Spleen (tissue), 11 donors: ENCODE measurements at regions not wholly inside any gene's neighbourhood (a gene's known extent, or its start where the extent isn't known, plus 50 kb on each side); places are given as distances from the start of the nearest gene placed in this dataset.

Source experiments
- DNase-seq: peaks from one replicate; pipeline ENCODE4 v3.0.0-alpha.2; 2020
- H3K27ac ChIP-seq, 8 donors: fragments of 200-600 bp; sonication (generic) in 7 of 8; 1 replicate in 4 of 8; 2 replicates in 4 of 8; pipeline versions ENCODE4 v1.5.0 to v1.8.0; 2016 to 2021; ENCODE audit warnings: inconsistent platforms in 4 of 8, mild to moderate bottlenecking in 4 of 8, moderate library complexity in 1 of 8
- H3K27me3 ChIP-seq, 7 donors: fragments of 200-600 bp; sonication (generic) in 6 of 7; replicated peaks in 1 of 7; 1 replicate in 4 of 7; 2 replicates in 3 of 7; pipeline versions ENCODE4 v1.5.0 to v1.8.0; 2016 to 2021; ENCODE audit warnings: inconsistent platforms in 3 of 7, mild to moderate bottlenecking in 1 of 7
- H3K36me3 ChIP-seq, 6 donors: fragments of 200-600 bp; sonication (generic) in 5 of 6; 1 replicate in 4 of 6; 2 replicates in 2 of 6; pipeline versions ENCODE4 v1.5.0 to v1.8.0; 2016 to 2021; ENCODE audit warnings: inconsistent platforms in 2 of 6
- H3K4me1 ChIP-seq, 6 donors: fragments of 200-600 bp; sonication (generic) in 5 of 6; 1 replicate in 3 of 6; 2 replicates in 3 of 6; pipeline versions ENCODE4 v1.5.0 to v1.8.0; 2016 to 2021; ENCODE audit warnings: inconsistent platforms in 3 of 6
- H3K4me3 ChIP-seq, 8 donors: fragments of 200-600 bp; sonication (generic) in 7 of 8; 1 replicate in 4 of 8; 2 replicates in 4 of 8; pipeline versions ENCODE4 v1.5.0 to v1.8.0; 2016 to 2021; ENCODE audit warnings: inconsistent platforms in 4 of 8, mild to moderate bottlenecking in 4 of 8, moderate library complexity in 2 of 8
- H3K9me3 ChIP-seq, 8 donors: fragments of 200-600 bp; sonication (generic) in 7 of 8; 1 replicate in 4 of 8; 2 replicates in 4 of 8; pipeline versions ENCODE4 v1.5.0 to v1.8.0; 2016 to 2021; ENCODE audit warnings: inconsistent platforms in 4 of 8
- POLR2A ChIP-seq, 3 donors: fragments of 450-650 bp; IDR thresholded peaks; one replicate each; pipeline ENCODE4 v1.5.1; 2017; ENCODE audit warnings: antibody characterized with exemption in 3 of 3, mild to moderate bottlenecking in 1 of 3
- POLR2AphosphoS5 ChIP-seq, 3 donors: sonication (generic); formaldehyde crosslinking; IDR thresholded peaks; one replicate each; pipeline ENCODE4 v1.5.1; 2017; ENCODE audit warnings: antibody characterized with exemption in 3 of 3
- WGBS, 5 donors: extraction: QIAGEN DNeasy Blood & Tissue Kit in 3 of 5; methylation state at CpG; one replicate each; pipeline versions ENCODE4 v1.1.5 to v1.1.7; 2013 to 2018; 5-methylcytosine and 5-hydroxymethylcytosine counted together
- intact Hi-C: fragments of 100-400 bp; cut with DNase I; formaldehyde crosslinking; loops from one replicate; pipeline ENCODE4 v1.15.0; 2023; ENCODE audit warnings: low total_unique reads
- TF ChIP-seq, protein P1 (sequence below), 11 experiments: fragments of 200-600 bp in 7 of 11; fragments of 450-650 bp in 4 of 11; sonication (generic) in 4 of 11; IDR thresholded peaks in 8 of 11; conservative IDR thresholded peaks in 3 of 11; 1 replicate in 7 of 11; 2 replicates in 4 of 11; pipeline versions ENCODE4 v1.4.0 to v1.8.0; 2016 to 2021; ENCODE audit warnings: antibody characterized with exemption in 11 of 11, inconsistent platforms in 4 of 11, mild to moderate bottlenecking in 1 of 11
- donor health status: healthy with polysubstance abuse.
- donor health status: DM: no; HTN: no; CAD: no; lungs with moderate emphysema.
- donor health status: DM: no; HTN: no; CAD: no.
- donor health status: Bipolar disorder and iron deficiency.
- donor health status: healthy.
- donor health status: DM: no; HTN: no; CAD: no.
- donor health status: DM: yes; HTN: yes; CAD: no.

- Histone ChIP-seq H3K36me3 (no peaks in the 10 kb centered on the region), H3K4me3 (no peak overlapping the region), H3K27me3 (peaks cover 0 to 9% (median 0%) of the 10 kb centered on the region in 7 donors), H3K4me1 (peaks cover 0 to 13% (median 5%) of the 10 kb centered on the region in 6 donors), H3K9me3 (peaks cover 0 to 2% (median 0%) of the 10 kb centered on the region in 8 donors), H3K27ac (no peak overlapping the region)
- 75 to 89% (median 86%) methylated on average over 7 of the region's 7 CpGs for WGBS, 5 donors
- intact Hi-C loops, result no loop called here
- TF ChIP-seq, protein P1, sequence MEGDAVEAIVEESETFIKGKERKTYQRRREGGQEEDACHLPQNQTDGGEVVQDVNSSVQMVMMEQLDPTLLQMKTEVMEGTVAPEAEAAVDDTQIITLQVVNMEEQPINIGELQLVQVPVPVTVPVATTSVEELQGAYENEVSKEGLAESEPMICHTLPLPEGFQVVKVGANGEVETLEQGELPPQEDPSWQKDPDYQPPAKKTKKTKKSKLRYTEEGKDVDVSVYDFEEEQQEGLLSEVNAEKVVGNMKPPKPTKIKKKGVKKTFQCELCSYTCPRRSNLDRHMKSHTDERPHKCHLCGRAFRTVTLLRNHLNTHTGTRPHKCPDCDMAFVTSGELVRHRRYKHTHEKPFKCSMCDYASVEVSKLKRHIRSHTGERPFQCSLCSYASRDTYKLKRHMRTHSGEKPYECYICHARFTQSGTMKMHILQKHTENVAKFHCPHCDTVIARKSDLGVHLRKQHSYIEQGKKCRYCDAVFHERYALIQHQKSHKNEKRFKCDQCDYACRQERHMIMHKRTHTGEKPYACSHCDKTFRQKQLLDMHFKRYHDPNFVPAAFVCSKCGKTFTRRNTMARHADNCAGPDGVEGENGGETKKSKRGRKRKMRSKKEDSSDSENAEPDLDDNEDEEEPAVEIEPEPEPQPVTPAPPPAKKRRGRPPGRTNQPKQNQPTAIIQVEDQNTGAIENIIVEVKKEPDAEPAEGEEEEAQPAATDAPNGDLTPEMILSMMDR (IDR thresholded peaks at IDR 0.05 in 8 of 11, conservative IDR thresholded peaks at IDR 0.05 in 3 of 11), result no peak
- TF ChIP-seq POLR2AphosphoS5 (IDR thresholded peaks at IDR 0.05) (no peak), POLR2A (IDR thresholded peaks at IDR 0.05) (no peak)
- peak; percentile 51 for DNase-seq
These were observed 134.5 kb upstream of the RET start for GRCh38 chr10:42942279-42942950.

GRCh38 chr10:42943025-42943818 lies 133.6 kb upstream of the RET start:
- no peaks in the 10 kb centered on the region for H3K36me3 ChIP-seq
- H3K27me3 ChIP-seq, result peaks cover 0 to 9% (median 0%) of the 10 kb centered on the region in 7 donors
- DNase-seq, result peak; percentile 45
- H3K4me3 ChIP-seq, result no peak overlapping the region
- intact Hi-C loops, result no loop called here
- peaks cover 0 to 5% (median 0%) of the 10 kb centered on the region in 8 donors for H3K9me3 ChIP-seq
- 84 to 94% (median 88%) methylated on average over 9 of the region's 9 CpGs for WGBS, 5 donors
- H3K4me1 ChIP-seq, result peaks cover 0 to 13% (median 5%) of the 10 kb centered on the region in 6 donors
- no peak for TF ChIP-seq POLR2AphosphoS5 (IDR thresholded peaks at IDR 0.05)
- TF ChIP-seq, protein P1 (IDR thresholded peaks at IDR 0.05 in 8 of 11, conservative IDR thresholded peaks at IDR 0.05 in 3 of 11), result no peak
- TF ChIP-seq POLR2A (IDR thresholded peaks at IDR 0.05), result no peak
- no peak overlapping the region for H3K27ac ChIP-seq

GRCh38 chr10:42948040-42948439 lies 128.8 kb upstream of the RET start:
- intact Hi-C loops, result no loop called here
- Histone ChIP-seq H3K27me3 (peaks cover 0 to 24% (median 0%) of the 10 kb centered on the region in 7 donors), H3K9me3 (peaks cover 0 to 5% (median 0%) of the 10 kb centered on the region in 8 donors), H3K27ac (no peak overlapping the region), H3K36me3 (no peaks in the 10 kb centered on the region), H3K4me3 (no peak overlapping the region), H3K4me1 (peaks cover 0 to 17% (median 0%) of the 10 kb centered on the region in 6 donors)
- 83 to 95% (median 88%) methylated on average over 2 of the region's 2 CpGs for WGBS, 5 donors
- no peak for DNase-seq
- TF ChIP-seq, protein P1 (IDR thresholded peaks at IDR 0.05 in 8 of 11, conservative IDR thresholded peaks at IDR 0.05 in 3 of 11), result no peak
- TF ChIP-seq POLR2AphosphoS5 (IDR thresholded peaks at IDR 0.05), result no peak
- no peak for TF ChIP-seq POLR2A (IDR thresholded peaks at IDR 0.05)

DNA sequence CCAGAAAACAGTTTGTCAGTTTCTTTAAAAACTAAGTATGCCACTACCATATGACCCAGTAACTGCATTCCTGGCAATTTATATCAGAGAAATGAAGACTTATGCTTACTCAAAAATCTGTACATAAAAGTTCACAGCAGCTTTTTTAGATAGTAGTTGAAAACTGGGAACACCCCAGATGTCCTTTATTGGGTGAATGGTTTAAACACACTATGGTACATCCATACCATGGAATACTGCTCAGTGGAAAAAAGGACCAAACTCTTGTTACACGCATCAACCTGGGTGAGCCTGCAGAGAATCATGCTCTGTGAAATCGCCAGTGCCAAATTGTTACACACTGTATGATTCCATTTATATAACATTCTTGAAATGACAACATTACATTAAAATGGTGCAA lies 127.6 kb upstream of the RET start:
- Histone ChIP-seq H3K27me3 (peaks cover 0 to 24% (median 0%) of the 10 kb centered on the region in 7 donors), H3K9me3 (peaks cover 0 to 5% (median 0%) of the 10 kb centered on the region in 8 donors), H3K4me1 (peaks cover 0 to 17% (median 0%) of the 10 kb centered on the region in 6 donors), H3K36me3 (no peaks in the 10 kb centered on the region), H3K27ac (no peak overlapping the region), H3K4me3 (no peak overlapping the region)
- 93 to 98% (median 95%) methylated on average over 2 of the region's 2 CpGs for WGBS, 5 donors
- intact Hi-C loops, result no loop called here
- DNase-seq, result no peak
- TF ChIP-seq, protein P1 (IDR thresholded peaks at IDR 0.05 in 8 of 11, conservative IDR thresholded peaks at IDR 0.05 in 3 of 11), result no peak
- TF ChIP-seq POLR2A (IDR thresholded peaks at IDR 0.05) (no peak), POLR2AphosphoS5 (IDR thresholded peaks at IDR 0.05) (no peak)
